Neural cell (in vitro differentiated cells): ENCODE measurements at regions not wholly inside any gene's neighbourhood (a gene's known extent, or its start where the extent isn't known, plus 50 kb on each side); places are given as distances from the start of the nearest gene placed in this dataset.

Source experiments
- H2AFZ ChIP-seq: fragments of 200-600, 300-800 bp; sonication (generic), shearing (Covaris generic); 2 replicates; pipeline ENCODE4 v1.6.0; 2014; ENCODE audit warnings: low read depth, mild to moderate bottlenecking, antibody characterized with exemption, low read length, moderate library complexity
- H3F3A ChIP-seq: fragments of 200-600 bp; shearing (Covaris generic); 2 replicates; pipeline ENCODE4 v1.6.1; 2016; ENCODE audit warnings: mild to moderate bottlenecking, moderate library complexity, mixed read lengths, antibody characterized with exemption, low read length; ENCODE audit not compliant: insufficient read depth, poor library complexity, severe bottlenecking
- H3K27ac ChIP-seq: fragments of 200-600, 300-800 bp; sonication (generic), shearing (Covaris generic); 2 replicates; pipeline ENCODE4 v1.5.1; 2014; ENCODE audit warnings: mild to moderate bottlenecking, low read length, moderate library complexity
- H3K27me3 ChIP-seq: fragments of 300-800, 200-600 bp; sonication (generic), shearing (Covaris generic); 2 replicates; pipeline ENCODE4 v1.6.0; 2014; ENCODE audit warnings: mild to moderate bottlenecking, low read depth, low read length, moderate library complexity; ENCODE audit not compliant: insufficient read depth
- H3K36me3 ChIP-seq: fragments of 300-800, 200-600 bp; sonication (generic), shearing (Covaris generic); 2 replicates; pipeline ENCODE4 v1.5.1; 2014; ENCODE audit warnings: mild to moderate bottlenecking, antibody characterized with exemption, low read length, moderate library complexity; ENCODE audit not compliant: insufficient read depth
- H3K4me2 ChIP-seq: fragments of 300-800, 200-600 bp; sonication (generic), shearing (Covaris generic); 2 replicates; pipeline ENCODE4 v1.6.0; 2014; ENCODE audit warnings: mild to moderate bottlenecking, low read length
- H3K4me3 ChIP-seq: fragments of 300-800, 200-600 bp; sonication (generic), shearing (Covaris generic); 2 replicates; pipeline ENCODE4 v1.5.1; 2014; ENCODE audit warnings: mild to moderate bottlenecking, low read length, moderate library complexity
- H3K79me2 ChIP-seq: fragments of 200-600 bp; shearing (Covaris generic); replicated peaks from 2 replicates; pipeline ENCODE4 v1.6.0; 2014; ENCODE audit warnings: mild to moderate bottlenecking, low read length, moderate library complexity; ENCODE audit not compliant: insufficient read depth
- H3K9ac ChIP-seq: fragments of 300-800, 200-600 bp; sonication (generic), shearing (Covaris generic); 2 replicates; pipeline ENCODE4 v1.6.1; 2016; ENCODE audit warnings: mild to moderate bottlenecking, low read length, mixed read lengths
- H3K9me2 ChIP-seq: fragments of 200-600 bp; shearing (Covaris generic); 2 replicates; pipeline ENCODE4 v1.6.1; 2016; ENCODE audit warnings: mild to moderate bottlenecking, low read length, mixed read lengths; ENCODE audit not compliant: insufficient read depth
- H3K9me3 ChIP-seq: fragments of 200-600, 300-800 bp; sonication (generic), shearing (Covaris generic); 2 replicates; pipeline ENCODE4 v1.6.1; 2016; ENCODE audit warnings: mild to moderate bottlenecking, mixed run types, low read length, moderate library complexity, mixed read lengths
- H4K20me1 ChIP-seq: fragments of 200-600 bp; shearing (Covaris generic); 2 replicates; pipeline ENCODE4 v1.6.1; 2016; ENCODE audit warnings: mild to moderate bottlenecking, mixed run types; ENCODE audit not compliant: insufficient read depth
- EP300 ChIP-seq: fragments of 450-650 bp; conservative IDR thresholded peaks from 2 replicates; pipeline ENCODE4 v1.6.1; 2014; ENCODE audit warnings: antibody characterized with exemption, mild to moderate bottlenecking, moderate library complexity; ENCODE audit not compliant: poor library complexity, severe bottlenecking
- EZH2 ChIP-seq: fragments of 200-600, 300-800 bp; shearing (Covaris generic), sonication (generic); IDR thresholded peaks from 2 replicates; pipeline ENCODE4 v1.6.1; 2014; ENCODE audit warnings: antibody characterized with exemption, low read length, borderline replicate concordance, mild to moderate bottlenecking; ENCODE audit not compliant: insufficient read depth, poor library complexity, severe bottlenecking
- MXI1 ChIP-seq: fragments of 450-650 bp; conservative IDR thresholded peaks from 2 replicates; pipeline ENCODE4 v1.6.1; 2014; ENCODE audit warnings: antibody characterized with exemption, mild to moderate bottlenecking; ENCODE audit not compliant: poor library complexity, severe bottlenecking
- POLR2AphosphoS5 ChIP-seq: IDR thresholded peaks from 2 replicates; pipeline ENCODE4 v1.6.1; 2012
- RAD21 ChIP-seq: fragments of 450-650 bp; conservative IDR thresholded peaks from 2 replicates; pipeline ENCODE4 v1.6.1; 2014; ENCODE audit warnings: antibody characterized with exemption, mild to moderate bottlenecking, moderate library complexity
- SMC3 ChIP-seq: fragments of 450-650 bp; conservative IDR thresholded peaks from 2 replicates; pipeline ENCODE4 v1.6.1; 2014; ENCODE audit warnings: antibody characterized with exemption, mild to moderate bottlenecking, moderate library complexity; ENCODE audit not compliant: poor library complexity
- TAF1 ChIP-seq: IDR thresholded peaks from 2 replicates; pipeline ENCODE4 v1.6.1; 2012; ENCODE audit warnings: low read depth
- TF ChIP-seq, protein P1 (sequence below): IDR thresholded peaks from 2 replicates; pipeline ENCODE4 v1.6.1; 2012; ENCODE audit warnings: borderline replicate concordance
- TF ChIP-seq, protein P2 (sequence below): fragments of 450-650 bp; IDR thresholded peaks from 2 replicates; pipeline ENCODE4 v1.5.1; 2014; ENCODE audit warnings: antibody characterized with exemption, mild to moderate bottlenecking, moderate library complexity; ENCODE audit not compliant: poor library complexity, severe bottlenecking

DNA sequence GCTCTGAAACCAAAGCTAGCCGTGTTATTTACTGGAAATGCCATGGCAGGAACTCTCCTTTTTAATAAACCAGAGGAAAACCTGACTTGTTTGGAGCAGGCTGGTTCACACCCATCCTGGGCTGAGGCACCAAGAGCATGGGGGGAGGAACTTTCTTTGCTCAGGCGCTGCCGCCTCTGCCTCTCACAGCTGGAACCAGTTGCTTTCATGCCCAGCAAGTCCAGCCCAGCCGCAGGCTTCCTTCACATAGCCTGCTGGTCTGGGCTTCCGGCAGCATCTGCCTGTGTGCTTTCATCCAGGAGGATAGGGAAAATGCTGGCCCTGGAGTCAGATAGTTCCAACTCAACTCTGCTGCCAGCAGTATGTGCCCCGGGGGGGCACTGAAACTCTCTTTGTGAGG lies 88.1 kb upstream of the ASIC2 start:
- Histone ChIP-seq H3K27ac (no peak overlapping the region), H3K4me2 (no peak overlapping the region), H3K9ac (no peak overlapping the region), H3K36me3 (no peaks in the 10 kb centered on the region), H3K9me2 (no peaks in the 10 kb centered on the region), H2AFZ (no peak overlapping the region), H3K27me3 (no peaks in the 10 kb centered on the region), H3K4me3 (no peak overlapping the region), H3K9me3 (no peaks in the 10 kb centered on the region), H3K79me2 (no peaks in the 10 kb centered on the region), H4K20me1 (no peaks in the 10 kb centered on the region), H3F3A (no peaks in the 10 kb centered on the region)
- TF ChIP-seq POLR2AphosphoS5 = no peak
- no peak for TF ChIP-seq EZH2
- no peak for TF ChIP-seq SMC3
- TF ChIP-seq EP300 = no peak
- TF ChIP-seq TAF1 = no peak
- TF ChIP-seq MXI1 = no peak
- TF ChIP-seq, protein P1, sequence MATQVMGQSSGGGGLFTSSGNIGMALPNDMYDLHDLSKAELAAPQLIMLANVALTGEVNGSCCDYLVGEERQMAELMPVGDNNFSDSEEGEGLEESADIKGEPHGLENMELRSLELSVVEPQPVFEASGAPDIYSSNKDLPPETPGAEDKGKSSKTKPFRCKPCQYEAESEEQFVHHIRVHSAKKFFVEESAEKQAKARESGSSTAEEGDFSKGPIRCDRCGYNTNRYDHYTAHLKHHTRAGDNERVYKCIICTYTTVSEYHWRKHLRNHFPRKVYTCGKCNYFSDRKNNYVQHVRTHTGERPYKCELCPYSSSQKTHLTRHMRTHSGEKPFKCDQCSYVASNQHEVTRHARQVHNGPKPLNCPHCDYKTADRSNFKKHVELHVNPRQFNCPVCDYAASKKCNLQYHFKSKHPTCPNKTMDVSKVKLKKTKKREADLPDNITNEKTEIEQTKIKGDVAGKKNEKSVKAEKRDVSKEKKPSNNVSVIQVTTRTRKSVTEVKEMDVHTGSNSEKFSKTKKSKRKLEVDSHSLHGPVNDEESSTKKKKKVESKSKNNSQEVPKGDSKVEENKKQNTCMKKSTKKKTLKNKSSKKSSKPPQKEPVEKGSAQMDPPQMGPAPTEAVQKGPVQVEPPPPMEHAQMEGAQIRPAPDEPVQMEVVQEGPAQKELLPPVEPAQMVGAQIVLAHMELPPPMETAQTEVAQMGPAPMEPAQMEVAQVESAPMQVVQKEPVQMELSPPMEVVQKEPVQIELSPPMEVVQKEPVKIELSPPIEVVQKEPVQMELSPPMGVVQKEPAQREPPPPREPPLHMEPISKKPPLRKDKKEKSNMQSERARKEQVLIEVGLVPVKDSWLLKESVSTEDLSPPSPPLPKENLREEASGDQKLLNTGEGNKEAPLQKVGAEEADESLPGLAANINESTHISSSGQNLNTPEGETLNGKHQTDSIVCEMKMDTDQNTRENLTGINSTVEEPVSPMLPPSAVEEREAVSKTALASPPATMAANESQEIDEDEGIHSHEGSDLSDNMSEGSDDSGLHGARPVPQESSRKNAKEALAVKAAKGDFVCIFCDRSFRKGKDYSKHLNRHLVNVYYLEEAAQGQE = no peak
- TF ChIP-seq, protein P2, sequence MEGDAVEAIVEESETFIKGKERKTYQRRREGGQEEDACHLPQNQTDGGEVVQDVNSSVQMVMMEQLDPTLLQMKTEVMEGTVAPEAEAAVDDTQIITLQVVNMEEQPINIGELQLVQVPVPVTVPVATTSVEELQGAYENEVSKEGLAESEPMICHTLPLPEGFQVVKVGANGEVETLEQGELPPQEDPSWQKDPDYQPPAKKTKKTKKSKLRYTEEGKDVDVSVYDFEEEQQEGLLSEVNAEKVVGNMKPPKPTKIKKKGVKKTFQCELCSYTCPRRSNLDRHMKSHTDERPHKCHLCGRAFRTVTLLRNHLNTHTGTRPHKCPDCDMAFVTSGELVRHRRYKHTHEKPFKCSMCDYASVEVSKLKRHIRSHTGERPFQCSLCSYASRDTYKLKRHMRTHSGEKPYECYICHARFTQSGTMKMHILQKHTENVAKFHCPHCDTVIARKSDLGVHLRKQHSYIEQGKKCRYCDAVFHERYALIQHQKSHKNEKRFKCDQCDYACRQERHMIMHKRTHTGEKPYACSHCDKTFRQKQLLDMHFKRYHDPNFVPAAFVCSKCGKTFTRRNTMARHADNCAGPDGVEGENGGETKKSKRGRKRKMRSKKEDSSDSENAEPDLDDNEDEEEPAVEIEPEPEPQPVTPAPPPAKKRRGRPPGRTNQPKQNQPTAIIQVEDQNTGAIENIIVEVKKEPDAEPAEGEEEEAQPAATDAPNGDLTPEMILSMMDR = no peak
- no peak for TF ChIP-seq RAD21

DNA sequence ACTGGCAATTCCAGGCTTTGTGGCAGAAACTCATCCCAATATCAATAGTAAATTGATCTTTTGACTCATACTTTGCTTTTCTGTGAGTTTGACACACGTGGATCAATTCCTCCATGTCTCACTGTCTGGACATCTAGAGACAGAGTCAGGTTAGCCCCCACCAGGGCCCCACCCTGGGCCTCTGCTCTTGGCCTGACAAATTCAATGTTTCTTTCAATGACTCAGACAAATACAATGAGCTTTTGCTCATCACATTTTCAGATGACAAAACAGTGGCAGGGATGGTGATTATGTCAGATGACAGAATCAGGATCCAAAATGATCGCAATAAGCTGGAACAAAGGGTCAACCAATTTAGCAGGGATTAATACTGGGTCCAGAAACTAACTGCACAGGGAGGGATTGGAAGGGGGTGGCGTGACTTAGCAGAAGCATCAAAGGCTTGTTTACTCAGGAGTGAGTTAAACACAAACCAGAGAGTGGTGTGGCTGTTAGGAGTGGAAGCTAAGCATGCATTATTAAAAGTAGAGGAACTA lies 90.5 kb upstream of the ASIC2 start:
- Histone ChIP-seq H3K79me2 (no peaks in the 10 kb centered on the region), H3K36me3 (no peaks in the 10 kb centered on the region), H3K4me3 (no peak overlapping the region), H3K9me2 (no peaks in the 10 kb centered on the region), H4K20me1 (no peaks in the 10 kb centered on the region), H3K9me3 (no peaks in the 10 kb centered on the region), H3K9ac (no peak overlapping the region), H3K27ac (no peak overlapping the region), H3K4me2 (no peak overlapping the region), H2AFZ (no peak overlapping the region), H3F3A (no peaks in the 10 kb centered on the region), H3K27me3 (no peaks in the 10 kb centered on the region)
- TF ChIP-seq RAD21 = no peak
- TF ChIP-seq, protein P2 = no peak
- TF ChIP-seq TAF1 = no peak
- no peak for TF ChIP-seq EP300
- TF ChIP-seq, protein P1 = no peak
- TF ChIP-seq MXI1 = no peak
- TF ChIP-seq EZH2 = no peak
- TF ChIP-seq POLR2AphosphoS5 = no peak
- no peak for TF ChIP-seq SMC3
